ENCODE measurements at regions not wholly inside any gene's neighbourhood (a gene's known extent, or its start where the extent isn't known, plus 50 kb on each side); places are given as distances from the start of the nearest gene placed in this dataset.

- no peak for DNase-seq (ENCODE audit: low read depth in 3 of 3)
These were observed 55.4 kb upstream of the UBL3 start for GRCh38 chr13:29905845-29906244.

- no peak for DNase-seq (ENCODE audit: low read depth in 3 of 3)
These were observed 53.6 kb upstream of the UBL3 start for GRCh38 chr13:29903996-29904395.

- no peak for DNase-seq (ENCODE audit: low read depth in 3 of 3)
These were observed 53.1 kb upstream of the UBL3 start for GRCh38 chr13:29903543-29903942.

- no peak for DNase-seq (ENCODE audit: low read depth in 3 of 3)
These were observed 52.4 kb upstream of the UBL3 start for GRCh38 chr13:29902632-29903305.

GRCh38 chr13:29901710-29902631 lies 51.6 kb upstream of the UBL3 start:
- DNase-seq (ENCODE audit: low read depth in 3 of 3), result no peak
